Loucy (cell line): ENCODE measurements at regions not wholly inside any gene's neighbourhood (a gene's known extent, or its start where the extent isn't known, plus 50 kb on each side); places are given as distances from the start of the nearest gene placed in this dataset.

Source experiments
- EZH2phosphoT487 ChIP-seq: fragments of 200-600 bp; IDR thresholded peaks from 2 replicates; pipeline ENCODE4 v1.6.1; 2018; ENCODE audit warnings: antibody characterized with exemption, mild to moderate bottlenecking, moderate library complexity, borderline replicate concordance
- TF ChIP-seq, protein P1 (sequence below): fragments of 200-600 bp; sonication (generic); conservative IDR thresholded peaks from 2 replicates; pipeline ENCODE4 v1.5.1; 2014; ENCODE audit warnings: mild to moderate bottlenecking, antibody characterized with exemption, low read length

- TF ChIP-seq EZH2phosphoT487, result no peak
- TF ChIP-seq, protein P1, sequence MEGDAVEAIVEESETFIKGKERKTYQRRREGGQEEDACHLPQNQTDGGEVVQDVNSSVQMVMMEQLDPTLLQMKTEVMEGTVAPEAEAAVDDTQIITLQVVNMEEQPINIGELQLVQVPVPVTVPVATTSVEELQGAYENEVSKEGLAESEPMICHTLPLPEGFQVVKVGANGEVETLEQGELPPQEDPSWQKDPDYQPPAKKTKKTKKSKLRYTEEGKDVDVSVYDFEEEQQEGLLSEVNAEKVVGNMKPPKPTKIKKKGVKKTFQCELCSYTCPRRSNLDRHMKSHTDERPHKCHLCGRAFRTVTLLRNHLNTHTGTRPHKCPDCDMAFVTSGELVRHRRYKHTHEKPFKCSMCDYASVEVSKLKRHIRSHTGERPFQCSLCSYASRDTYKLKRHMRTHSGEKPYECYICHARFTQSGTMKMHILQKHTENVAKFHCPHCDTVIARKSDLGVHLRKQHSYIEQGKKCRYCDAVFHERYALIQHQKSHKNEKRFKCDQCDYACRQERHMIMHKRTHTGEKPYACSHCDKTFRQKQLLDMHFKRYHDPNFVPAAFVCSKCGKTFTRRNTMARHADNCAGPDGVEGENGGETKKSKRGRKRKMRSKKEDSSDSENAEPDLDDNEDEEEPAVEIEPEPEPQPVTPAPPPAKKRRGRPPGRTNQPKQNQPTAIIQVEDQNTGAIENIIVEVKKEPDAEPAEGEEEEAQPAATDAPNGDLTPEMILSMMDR, result no peak
Measured at GRCh38 chr16:86868786-86869185, 290.4 kb downstream of the FOXL1 start.
